Spleen (tissue), 7 donors: ENCODE measurements at regions not wholly inside any gene's neighbourhood (a gene's known extent, or its start where the extent isn't known, plus 50 kb on each side); places are given as distances from the start of the nearest gene placed in this dataset.

Experiments
- CTCF ChIP-seq, 11 experiments: fragments of 200-600 bp in 7 of 11; fragments of 450-650 bp in 4 of 11; sonication (generic) in 4 of 11; IDR thresholded peaks in 8 of 11; conservative IDR thresholded peaks in 3 of 11; 1 replicate in 7 of 11; 2 replicates in 4 of 11; pipeline versions ENCODE4 v1.4.0 to v1.8.0; 2016 to 2021; ENCODE audit warnings: antibody characterized with exemption in 11 of 11, inconsistent platforms in 4 of 11, mild to moderate bottlenecking in 1 of 11
- POLR2AphosphoS5 ChIP-seq, 3 donors: sonication (generic); formaldehyde crosslinking; IDR thresholded peaks; one replicate each; pipeline ENCODE4 v1.5.1; 2017; ENCODE audit warnings: antibody characterized with exemption in 3 of 3
- donor health status: DM: no; HTN: no; CAD: no; lungs with moderate emphysema.
- donor health status: DM: no; HTN: no; CAD: no.
- donor health status: DM: no; HTN: no; CAD: no.

- no peak for TF ChIP-seq CTCF (IDR thresholded peaks at IDR 0.05 in 8 of 11, conservative IDR thresholded peaks at IDR 0.05 in 3 of 11)
- TF ChIP-seq POLR2AphosphoS5 (IDR thresholded peaks at IDR 0.05): no peak
Observed at GRCh38 chr2:196480653-196481323, 158.7 kb upstream of the CCDC150 start.
